WTC11 (cell line): ENCODE measurements at regions not wholly inside any gene's neighbourhood (a gene's known extent, or its start where the extent isn't known, plus 50 kb on each side); places are given as distances from the start of the nearest gene placed in this dataset.

Experiments used
- ATF1 ChIP-seq: sonication (generic); formaldehyde crosslinking; IDR thresholded peaks from 2 replicates; pipeline ENCODE4 v1.8.1; 2023; ENCODE audit warnings: mild to moderate bottlenecking, moderate library complexity, missing genetic modification reagents
- CDX4 ChIP-seq: fragments of 250-450 bp; sonication (Bioruptor Pico); IDR thresholded peaks from 2 replicates; pipeline ENCODE4 v1.9.0; 2021; ENCODE audit warnings: moderate library complexity, mild to moderate bottlenecking, inconsistent platforms, borderline replicate concordance
- CREB1 ChIP-seq: sonication (generic); formaldehyde crosslinking; IDR thresholded peaks from 2 replicates; pipeline ENCODE4 v1.8.0; 2023; ENCODE audit warnings: mild to moderate bottlenecking, missing genetic modification reagents
- CTCF ChIP-seq: fragments of 200-600 bp; IDR thresholded peaks from 2 replicates; pipeline ENCODE4 v1.8.0; 2022; ENCODE audit warnings: antibody characterized with exemption
- FOXP1 ChIP-seq: sonication (generic); formaldehyde crosslinking; IDR thresholded peaks from 2 replicates; pipeline ENCODE4 v1.8.0; 2022; ENCODE audit warnings: missing genetic modification reagents, mild to moderate bottlenecking, moderate library complexity, borderline replicate concordance
- IRF1 ChIP-seq: sonication (generic); formaldehyde crosslinking; IDR thresholded peaks from 2 replicates; pipeline ENCODE4 v1.8.0; 2023; ENCODE audit warnings: missing genetic modification reagents
- MAX ChIP-seq: sonication (generic); formaldehyde crosslinking; IDR thresholded peaks from 2 replicates; pipeline ENCODE4 v1.8.0; 2022; ENCODE audit warnings: mild to moderate bottlenecking, missing genetic modification reagents
- NR1H2 ChIP-seq: sonication (generic); formaldehyde crosslinking; IDR thresholded peaks from 2 replicates; pipeline ENCODE4 v1.9.0; 2021; ENCODE audit warnings: mild to moderate bottlenecking, moderate library complexity, missing genetic modification reagents
- STAT6 ChIP-seq: sonication (generic); formaldehyde crosslinking; conservative IDR thresholded peaks from 2 replicates; pipeline ENCODE4 v1.8.1; 2023; ENCODE audit warnings: mild to moderate bottlenecking, low read depth, missing genetic modification reagents, moderate library complexity
- USF2 ChIP-seq: sonication (generic); formaldehyde crosslinking; IDR thresholded peaks from 2 replicates; pipeline ENCODE4 v1.8.1; 2023; ENCODE audit warnings: mild to moderate bottlenecking, missing genetic modification reagents, moderate library complexity
- ZNF281 ChIP-seq: sonication (generic); formaldehyde crosslinking; IDR thresholded peaks from 2 replicates; pipeline ENCODE4 v1.8.0; 2023; ENCODE audit warnings: mild to moderate bottlenecking, missing genetic modification reagents

- no peak for TF ChIP-seq CTCF
- no peak for TF ChIP-seq ZNF281 (CRISPR knock-in tag)
- no peak for TF ChIP-seq FOXP1 (CRISPR knock-in tag)
- TF ChIP-seq IRF1 (CRISPR knock-in tag), result no peak
- TF ChIP-seq ATF1 (CRISPR knock-in tag), result no peak
- TF ChIP-seq MAX (CRISPR knock-in tag), result no peak
- TF ChIP-seq CDX4 (CRISPR knock-in tag), result no peak
- TF ChIP-seq STAT6 (CRISPR knock-in tag), result no peak
- TF ChIP-seq CREB1 (CRISPR knock-in tag), result no peak
- no peak for TF ChIP-seq USF2 (CRISPR knock-in tag)
- TF ChIP-seq NR1H2 (CRISPR knock-in tag), result no peak
Observed at GRCh38 chr2:147760984-147761383, 83.8 kb upstream of the ACVR2A start.
